ENCODE measurements at regions not wholly inside any gene's neighbourhood (a gene's known extent, or its start where the extent isn't known, plus 50 kb on each side); places are given as distances from the start of the nearest gene placed in this dataset.
"Not testable (repeated sequence)": the region's sequence is repeated elsewhere in the genome, so short reads cannot be mapped to it uniquely, and the experiment has no call there.

GRCh38 chr19:56916528-56916927 is 76.0 kb upstream of the PEG3 start:
- no peak for TF ChIP-seq CTCF (IDR thresholded peaks at IDR 0.05; ENCODE audit: low read depth, low read length, missing control alignments)
- no peak for DNase-seq (ENCODE audit: extremely low read depth, low read depth)

GRCh38 chr19:56917529-56917928 is 77.0 kb upstream of the PEG3 start:
- no peak for DNase-seq (ENCODE audit: extremely low read depth, low read depth)
- TF ChIP-seq CTCF (IDR thresholded peaks at IDR 0.05; ENCODE audit: low read depth, low read length, missing control alignments) = no peak
- H3K4me3 ChIP-seq (replicated peaks; ENCODE audit: low read depth, low read length) = no peak overlapping the region

More at GRCh38 chr19:56916528-56916927, 76.0 kb upstream of the PEG3 start:
- no peak overlapping the region for H3K4me3 ChIP-seq (replicated peaks; ENCODE audit: low read depth, low read length)

DNA sequence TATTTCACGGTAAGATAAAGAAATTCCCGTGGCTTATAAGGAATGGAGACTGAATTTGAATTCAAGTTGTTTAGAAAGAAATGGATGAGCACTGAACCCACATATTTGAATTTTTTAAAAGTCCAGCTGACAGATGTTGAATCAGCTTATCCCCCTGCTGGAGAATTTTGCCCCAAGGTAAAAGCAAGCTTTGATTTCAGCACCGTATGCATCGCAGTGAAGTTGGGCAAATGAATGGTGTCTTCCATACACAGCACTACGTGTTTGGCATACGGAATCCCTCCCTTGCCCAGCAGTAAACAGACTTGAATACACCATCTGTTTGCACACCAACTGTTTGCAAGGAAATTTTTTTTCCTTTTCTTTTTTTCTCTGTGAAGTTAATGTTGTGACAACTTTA is 77.5 kb upstream of the PEG3 start:
- no peak for TF ChIP-seq CTCF (IDR thresholded peaks at IDR 0.05; ENCODE audit: low read depth, low read length, missing control alignments)
- no peak overlapping the region for H3K4me3 ChIP-seq (replicated peaks; ENCODE audit: low read depth, low read length)
- DNase-seq (ENCODE audit: extremely low read depth, low read depth) = no peak

GRCh38 chr19:56918682-56919307 is 78.3 kb upstream of the PEG3 start:
- DNase-seq (ENCODE audit: extremely low read depth, low read depth) = no peak
- no peak for TF ChIP-seq CTCF (IDR thresholded peaks at IDR 0.05; ENCODE audit: low read depth, low read length, missing control alignments)

DNA sequence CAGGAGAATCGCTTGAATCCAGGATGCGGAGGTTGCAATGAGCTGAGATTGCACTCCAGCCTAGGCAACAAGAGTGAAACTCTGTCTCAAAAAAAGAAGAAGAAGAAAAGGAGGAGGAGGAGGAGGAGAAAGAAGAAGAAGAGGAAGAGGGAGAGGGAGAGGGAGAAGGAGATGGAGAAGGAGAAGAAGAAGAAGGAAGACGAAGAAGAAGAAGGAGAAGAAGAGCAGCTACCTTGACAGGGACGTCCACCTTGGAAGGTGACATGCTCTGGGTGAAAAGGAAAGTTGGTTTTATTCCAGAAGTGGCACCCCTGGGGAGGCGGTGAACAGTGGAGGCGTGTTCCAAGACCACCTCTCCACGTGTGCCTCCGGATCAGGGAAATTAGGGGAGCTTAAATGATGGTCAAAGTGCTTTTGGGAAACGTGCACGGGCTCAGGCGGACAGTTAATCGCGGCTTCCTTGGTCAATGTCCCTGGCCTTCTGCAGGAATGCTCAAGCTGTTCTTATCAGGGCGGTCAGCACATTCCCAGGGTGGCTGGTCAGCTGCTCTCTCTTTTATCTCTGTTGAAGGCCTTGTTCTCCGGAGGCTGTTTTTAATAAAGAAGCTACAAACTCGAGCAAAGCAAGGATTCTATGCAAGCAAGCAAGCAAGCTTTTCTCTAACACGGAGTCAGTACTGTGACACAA is 78.9 kb upstream of the PEG3 start:
- no peak for DNase-seq (ENCODE audit: extremely low read depth, low read depth)
- TF ChIP-seq CTCF (IDR thresholded peaks at IDR 0.05; ENCODE audit: low read depth, low read length, missing control alignments) = no peak
- H3K4me3 ChIP-seq (replicated peaks; ENCODE audit: low read depth, low read length) = no peak overlapping the region

More at GRCh38 chr19:56918682-56919307, 78.3 kb upstream of the PEG3 start:
- H3K4me3 ChIP-seq (replicated peaks; ENCODE audit: low read depth, low read length) = no peak overlapping the region

GRCh38 chr19:56926094-56926493 is 85.6 kb upstream of the PEG3 start:
- H3K4me3 ChIP-seq (replicated peaks; ENCODE audit: low read depth, low read length); DNase-seq (ENCODE audit: extremely low read depth, low read depth): not testable (repeated sequence)

GRCh38 chr19:56927294-56927693 is 86.8 kb upstream of the PEG3 start:
- DNase-seq (ENCODE audit: extremely low read depth, low read depth) = no peak

More at GRCh38 chr19:56927294-56927693, 86.8 kb upstream of the PEG3 start:
- H3K4me3 ChIP-seq (replicated peaks; ENCODE audit: low read depth, low read length) = no peak overlapping the region
- TF ChIP-seq CTCF (IDR thresholded peaks at IDR 0.05; ENCODE audit: low read depth, low read length, missing control alignments) = no peak

Measured in HFF-Myc (cell line).